ENCODE measurements at regions not wholly inside any gene's neighbourhood (a gene's known extent, or its start where the extent isn't known, plus 50 kb on each side); places are given as distances from the start of the nearest gene placed in this dataset.

DNA sequence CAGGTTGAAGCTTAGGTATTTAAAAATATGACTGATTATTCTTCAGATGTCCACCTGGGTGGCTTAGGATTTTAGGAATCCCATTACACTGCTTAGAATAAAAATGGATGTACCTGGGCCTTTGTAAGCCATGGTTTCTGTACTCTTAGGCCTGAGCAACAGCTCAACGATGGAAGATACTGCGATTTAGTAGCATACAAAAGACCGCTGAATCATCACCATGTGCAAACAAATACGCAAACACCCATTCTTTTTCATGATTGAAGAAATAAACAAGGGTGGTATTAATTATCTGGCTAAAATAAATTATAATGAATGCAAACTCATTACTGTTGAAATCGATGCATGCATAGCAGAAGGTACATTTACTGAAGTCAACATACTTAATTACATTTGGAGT, 188.9 kb downstream of the ZNF330 start:
- intact Hi-C loops (cut with micrococcal nuclease) (no loop called here), dilution Hi-C loops (cut with MboI; ENCODE audit: extremely low pct_ligation_motif_present, low sequenced_read_pairs) (no loop called here)
- no peaks in the 10 kb centered on the region for H3K9me3 ChIP-seq (replicated peaks; ENCODE audit: control insufficient read depth, insufficient read depth, low read length)
- CTCF ChIA-PET, result no interaction called here
- H2AFZ ChIP-seq (ENCODE audit: low read depth, low read length), result no peak overlapping the region
- no peaks in the 10 kb centered on the region for H3K27me3 ChIP-seq (ENCODE audit: control insufficient read depth in 2 of 2, insufficient read depth in 2 of 2, low read length in 2 of 2)
- H3K36me3 ChIP-seq (ENCODE audit: control insufficient read depth in 2 of 2, extremely low read depth in 1 of 2, insufficient read depth in 2 of 2, low read length in 2 of 2), result no peaks in the 10 kb centered on the region
- POLR2A ChIA-PET, result no interaction called here
- no peak for FAIRE-seq
- H4K20me1 ChIP-seq (replicated peaks; ENCODE audit: control insufficient read depth, extremely low read depth, insufficient read depth, low read length), result no peaks in the 10 kb centered on the region
- no peak for DNase-seq (ENCODE audit: low read depth, low spot score)
- H3K27ac ChIP-seq (ENCODE audit: insufficient read depth, low read depth, low read length), result no peak overlapping the region
- no peak overlapping the region for H3K4me2 ChIP-seq (ENCODE audit: insufficient read depth, low read length)
- H3K9ac ChIP-seq (replicated peaks; ENCODE audit: extremely low read depth, insufficient read depth, low read length), result no peak overlapping the region
- BruUV-seq (replicated peaks), result no TSS peak
- H3K4me3 ChIP-seq (replicated peaks in 1 of 3; ENCODE audit: insufficient read depth in 1 of 3, low read depth in 1 of 3, low read length in 3 of 3), result no peak overlapping the region
- TF ChIP-seq EZH2 (IDR thresholded peaks at IDR 0.05; ENCODE audit: borderline replicate concordance, low read depth, low read length, severe bottlenecking) (no peak), MYC (IDR thresholded peaks at IDR 0.05; ENCODE audit: low read depth, low read length) (no peak), GATA2 (IDR thresholded peaks at IDR 0.05; ENCODE audit: insufficient read depth, insufficient read length, low read depth, low read length) (no peak)
- H3K79me2 ChIP-seq (ENCODE audit: control insufficient read depth, insufficient read depth, low read length), result no peaks in the 10 kb centered on the region
- no peaks in the 10 kb centered on the region for H3K9me1 ChIP-seq (replicated peaks; ENCODE audit: control insufficient read depth, extremely low read depth, insufficient read depth, low read length)
- no peaks in the 10 kb centered on the region for H3K4me1 ChIP-seq (ENCODE audit: control insufficient read depth, extremely low read depth, insufficient read depth, low read length)

GRCh38 chr4:141410839-141411238, 190.1 kb downstream of the ZNF330 start:
- intact Hi-C loops (cut with micrococcal nuclease) (no loop called here), dilution Hi-C loops (cut with MboI; ENCODE audit: extremely low pct_ligation_motif_present, low sequenced_read_pairs) (no loop called here)
- Histone ChIP-seq H3K27me3 (ENCODE audit: control insufficient read depth in 2 of 2, insufficient read depth in 2 of 2, low read length in 2 of 2) (no peaks in the 10 kb centered on the region), H3K9me3 (replicated peaks; ENCODE audit: control insufficient read depth, insufficient read depth, low read length) (no peaks in the 10 kb centered on the region), H3K4me3 (replicated peaks in 1 of 3; ENCODE audit: insufficient read depth in 1 of 3, low read depth in 1 of 3, low read length in 3 of 3) (no peak overlapping the region), H4K20me1 (replicated peaks; ENCODE audit: control insufficient read depth, extremely low read depth, insufficient read depth, low read length) (no peaks in the 10 kb centered on the region), H3K4me2 (ENCODE audit: insufficient read depth, low read length) (no peak overlapping the region), H3K9ac (replicated peaks; ENCODE audit: extremely low read depth, insufficient read depth, low read length) (no peak overlapping the region), H3K4me1 (ENCODE audit: control insufficient read depth, extremely low read depth, insufficient read depth, low read length) (no peaks in the 10 kb centered on the region), H3K27ac (ENCODE audit: insufficient read depth, low read depth, low read length) (no peak overlapping the region), H3K36me3 (ENCODE audit: control insufficient read depth in 2 of 2, extremely low read depth in 1 of 2, insufficient read depth in 2 of 2, low read length in 2 of 2) (no peaks in the 10 kb centered on the region), H3K9me1 (replicated peaks; ENCODE audit: control insufficient read depth, extremely low read depth, insufficient read depth, low read length) (no peaks in the 10 kb centered on the region), H2AFZ (ENCODE audit: low read depth, low read length) (no peak overlapping the region), H3K79me2 (ENCODE audit: control insufficient read depth, insufficient read depth, low read length) (no peaks in the 10 kb centered on the region)
- ChIA-PET CTCF (no interaction called here), POLR2A (no interaction called here)
- DNase-seq (ENCODE audit: low read depth, low spot score), result no peak
- BruUV-seq (replicated peaks), result no TSS peak
- FAIRE-seq, result no peak
- TF ChIP-seq POLR2A (IDR thresholded peaks at IDR 0.05; ENCODE audit: low read depth, low read length), result no peak
- TF ChIP-seq JUN (IDR thresholded peaks at IDR 0.05; ENCODE audit: borderline replicate concordance, insufficient read depth, insufficient read length, low read depth), result no peak
- TF ChIP-seq CTCF (IDR thresholded peaks at IDR 0.05; ENCODE audit: extremely low read depth in 1 of 2, insufficient read depth in 1 of 2, low read depth in 1 of 2, low read length in 2 of 2), result no peak
- TF ChIP-seq FOS (IDR thresholded peaks at IDR 0.05; ENCODE audit: borderline replicate concordance, insufficient read depth, low read length), result no peak
- no peak for TF ChIP-seq EZH2 (IDR thresholded peaks at IDR 0.05; ENCODE audit: borderline replicate concordance, low read depth, low read length, severe bottlenecking)
- no peak for TF ChIP-seq POLR2AphosphoS5 (IDR thresholded peaks at IDR 0.05; ENCODE audit: insufficient read depth, low read depth, low read length)
- TF ChIP-seq MYC (IDR thresholded peaks at IDR 0.05; ENCODE audit: low read depth, low read length), result no peak
- TF ChIP-seq, protein P1, sequence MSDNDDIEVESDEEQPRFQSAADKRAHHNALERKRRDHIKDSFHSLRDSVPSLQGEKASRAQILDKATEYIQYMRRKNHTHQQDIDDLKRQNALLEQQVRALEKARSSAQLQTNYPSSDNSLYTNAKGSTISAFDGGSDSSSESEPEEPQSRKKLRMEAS (IDR thresholded peaks at IDR 0.05; ENCODE audit: insufficient read depth, insufficient read length), result no peak
- TF ChIP-seq GATA2 (IDR thresholded peaks at IDR 0.05; ENCODE audit: insufficient read depth, insufficient read length, low read depth, low read length), result no peak
